GM12878 (cell line): ENCODE measurements at regions not wholly inside any gene's neighbourhood (a gene's known extent, or its start where the extent isn't known, plus 50 kb on each side); places are given as distances from the start of the nearest gene placed in this dataset.

Experiments used
- BACH1 ChIP-seq: fragments of 450-650 bp; IDR thresholded peaks from 2 replicates; pipeline ENCODE4 v1.6.1; 2017; ENCODE audit warnings: mild to moderate bottlenecking, borderline replicate concordance
- EP300 ChIP-seq, 2 experiments: fragments of 150-350 bp in 1 of 2; IDR thresholded peaks; 2 replicates each; pipeline ENCODE4 v1.6.1; 2011 to 2012; ENCODE audit warnings: low read depth in 2 of 2, low read length in 2 of 2, borderline replicate concordance in 1 of 2, improper control_type of control experiment in 1 of 2, inconsistent platforms in 1 of 2; ENCODE audit not compliant: control insufficient read depth in 1 of 2
- MXI1 ChIP-seq: fragments of 150-350 bp; IDR thresholded peaks from 2 replicates; pipeline ENCODE4 v1.6.1; 2011; ENCODE audit warnings: low read depth, mild to moderate bottlenecking, inconsistent platforms, low read length, improper control_type of control experiment
- RBBP5 ChIP-seq: fragments of 200-600 bp; sonication (generic); conservative IDR thresholded peaks from 2 replicates; pipeline ENCODE4 v1.6.1; 2016
- SMAD1 ChIP-seq: fragments of 450-650 bp; IDR thresholded peaks from 2 replicates; pipeline ENCODE4 v1.6.1; 2018; ENCODE audit warnings: mild to moderate bottlenecking, low read depth; ENCODE audit not compliant: partially characterized antibody
- ZNF274 ChIP-seq: IDR thresholded peaks from one replicate; pipeline ENCODE4 v1.8.0; 2011; ENCODE audit not compliant: insufficient read length, insufficient read depth
- TF ChIP-seq, protein P1 (sequence below): IDR thresholded peaks from 2 replicates; pipeline ENCODE4 v1.6.1; 2011; ENCODE audit warnings: borderline replicate concordance, low read depth, mild to moderate bottlenecking, moderate library complexity, mixed read lengths, low read length; ENCODE audit not compliant: insufficient read depth; ENCODE audit errors: extremely low read length
- TF ChIP-seq, protein P2 (sequence below): IDR thresholded peaks from 2 replicates; pipeline ENCODE4 v1.6.1; 2012; ENCODE audit warnings: mild to moderate bottlenecking, low read depth, low read length
- TF ChIP-seq, protein P3 (sequence below), 3 experiments: IDR thresholded peaks in 2 of 3; conservative IDR thresholded peaks in 1 of 3; 2 replicates each; pipeline ENCODE4 v1.5.1; 2011; ENCODE audit warnings: low read depth in 3 of 3, low read length in 3 of 3, mild to moderate bottlenecking in 3 of 3, control low read depth in 2 of 3, moderate library complexity in 2 of 3, inconsistent platforms in 1 of 3, mixed read lengths in 1 of 3; ENCODE audit not compliant: control insufficient read depth in 2 of 3, insufficient read depth in 1 of 3; ENCODE audit errors: extremely low read depth in 1 of 3

DNA sequence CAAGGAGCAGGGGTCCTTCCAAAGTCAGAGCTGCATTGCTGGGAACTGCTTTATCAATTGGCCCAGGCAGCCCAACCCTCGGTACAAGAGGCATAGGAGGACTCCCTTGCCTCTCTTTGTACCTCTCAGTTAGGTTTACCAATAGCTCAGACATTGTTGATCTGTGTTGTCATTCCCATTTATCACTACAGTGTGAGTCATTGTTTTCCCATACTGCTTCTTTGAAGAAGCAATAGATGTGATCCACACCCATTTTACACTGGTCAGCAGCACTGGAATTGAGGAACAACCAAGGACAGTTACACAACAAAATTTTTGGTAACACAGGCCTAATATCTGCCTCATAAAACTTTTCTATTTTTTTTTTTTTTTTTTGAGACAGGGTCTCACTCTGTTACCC lies 307.2 kb downstream of the SNX13 start:
- TF ChIP-seq, protein P1, sequence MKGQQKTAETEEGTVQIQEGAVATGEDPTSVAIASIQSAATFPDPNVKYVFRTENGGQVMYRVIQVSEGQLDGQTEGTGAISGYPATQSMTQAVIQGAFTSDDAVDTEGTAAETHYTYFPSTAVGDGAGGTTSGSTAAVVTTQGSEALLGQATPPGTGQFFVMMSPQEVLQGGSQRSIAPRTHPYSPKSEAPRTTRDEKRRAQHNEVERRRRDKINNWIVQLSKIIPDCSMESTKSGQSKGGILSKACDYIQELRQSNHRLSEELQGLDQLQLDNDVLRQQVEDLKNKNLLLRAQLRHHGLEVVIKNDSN = no peak
- TF ChIP-seq, protein P2, sequence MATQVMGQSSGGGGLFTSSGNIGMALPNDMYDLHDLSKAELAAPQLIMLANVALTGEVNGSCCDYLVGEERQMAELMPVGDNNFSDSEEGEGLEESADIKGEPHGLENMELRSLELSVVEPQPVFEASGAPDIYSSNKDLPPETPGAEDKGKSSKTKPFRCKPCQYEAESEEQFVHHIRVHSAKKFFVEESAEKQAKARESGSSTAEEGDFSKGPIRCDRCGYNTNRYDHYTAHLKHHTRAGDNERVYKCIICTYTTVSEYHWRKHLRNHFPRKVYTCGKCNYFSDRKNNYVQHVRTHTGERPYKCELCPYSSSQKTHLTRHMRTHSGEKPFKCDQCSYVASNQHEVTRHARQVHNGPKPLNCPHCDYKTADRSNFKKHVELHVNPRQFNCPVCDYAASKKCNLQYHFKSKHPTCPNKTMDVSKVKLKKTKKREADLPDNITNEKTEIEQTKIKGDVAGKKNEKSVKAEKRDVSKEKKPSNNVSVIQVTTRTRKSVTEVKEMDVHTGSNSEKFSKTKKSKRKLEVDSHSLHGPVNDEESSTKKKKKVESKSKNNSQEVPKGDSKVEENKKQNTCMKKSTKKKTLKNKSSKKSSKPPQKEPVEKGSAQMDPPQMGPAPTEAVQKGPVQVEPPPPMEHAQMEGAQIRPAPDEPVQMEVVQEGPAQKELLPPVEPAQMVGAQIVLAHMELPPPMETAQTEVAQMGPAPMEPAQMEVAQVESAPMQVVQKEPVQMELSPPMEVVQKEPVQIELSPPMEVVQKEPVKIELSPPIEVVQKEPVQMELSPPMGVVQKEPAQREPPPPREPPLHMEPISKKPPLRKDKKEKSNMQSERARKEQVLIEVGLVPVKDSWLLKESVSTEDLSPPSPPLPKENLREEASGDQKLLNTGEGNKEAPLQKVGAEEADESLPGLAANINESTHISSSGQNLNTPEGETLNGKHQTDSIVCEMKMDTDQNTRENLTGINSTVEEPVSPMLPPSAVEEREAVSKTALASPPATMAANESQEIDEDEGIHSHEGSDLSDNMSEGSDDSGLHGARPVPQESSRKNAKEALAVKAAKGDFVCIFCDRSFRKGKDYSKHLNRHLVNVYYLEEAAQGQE = no peak
- TF ChIP-seq RBBP5 (no peak), MXI1 (no peak), ZNF274 (no peak), SMAD1 (no peak), EP300 (IDR thresholded peaks at IDR 0.05; ENCODE audit: borderline replicate concordance in 1 of 2, control insufficient read depth in 1 of 2, low read depth in 2 of 2, low read length in 2 of 2) (no peak), BACH1 (no peak)
- TF ChIP-seq, protein P3, sequence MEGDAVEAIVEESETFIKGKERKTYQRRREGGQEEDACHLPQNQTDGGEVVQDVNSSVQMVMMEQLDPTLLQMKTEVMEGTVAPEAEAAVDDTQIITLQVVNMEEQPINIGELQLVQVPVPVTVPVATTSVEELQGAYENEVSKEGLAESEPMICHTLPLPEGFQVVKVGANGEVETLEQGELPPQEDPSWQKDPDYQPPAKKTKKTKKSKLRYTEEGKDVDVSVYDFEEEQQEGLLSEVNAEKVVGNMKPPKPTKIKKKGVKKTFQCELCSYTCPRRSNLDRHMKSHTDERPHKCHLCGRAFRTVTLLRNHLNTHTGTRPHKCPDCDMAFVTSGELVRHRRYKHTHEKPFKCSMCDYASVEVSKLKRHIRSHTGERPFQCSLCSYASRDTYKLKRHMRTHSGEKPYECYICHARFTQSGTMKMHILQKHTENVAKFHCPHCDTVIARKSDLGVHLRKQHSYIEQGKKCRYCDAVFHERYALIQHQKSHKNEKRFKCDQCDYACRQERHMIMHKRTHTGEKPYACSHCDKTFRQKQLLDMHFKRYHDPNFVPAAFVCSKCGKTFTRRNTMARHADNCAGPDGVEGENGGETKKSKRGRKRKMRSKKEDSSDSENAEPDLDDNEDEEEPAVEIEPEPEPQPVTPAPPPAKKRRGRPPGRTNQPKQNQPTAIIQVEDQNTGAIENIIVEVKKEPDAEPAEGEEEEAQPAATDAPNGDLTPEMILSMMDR (IDR thresholded peaks at IDR 0.05 in 2 of 3, conservative IDR thresholded peaks at IDR 0.05 in 1 of 3; ENCODE audit: control insufficient read depth in 2 of 3, extremely low read depth in 1 of 3, insufficient read depth in 1 of 3, low read depth in 3 of 3, low read length in 3 of 3) = no peak
